NB4 (cell line): ENCODE measurements at regions not wholly inside any gene's neighbourhood (a gene's known extent, or its start where the extent isn't known, plus 50 kb on each side); places are given as distances from the start of the nearest gene placed in this dataset.

ENCODE experiments used
- DNase-seq: peaks from one replicate; pipeline ENCODE4 v3.0.0; 2010; ENCODE audit warnings: low read depth
- H3K4me3 ChIP-seq: one replicate; pipeline ENCODE4 v1.5.1; 2011; ENCODE audit warnings: mild to moderate bottlenecking, low read depth, low read length, moderate library complexity
- MYC ChIP-seq: IDR thresholded peaks from 2 replicates; pipeline ENCODE4 v1.6.1; 2011; ENCODE audit warnings: low read depth, low read length
- POLR2A ChIP-seq: IDR thresholded peaks from 2 replicates; pipeline ENCODE4 v1.6.1; 2011; ENCODE audit warnings: mild to moderate bottlenecking; ENCODE audit not compliant: insufficient read length; ENCODE audit errors: extremely low read depth
- TF ChIP-seq, protein P1 (sequence below): IDR thresholded peaks from one replicate; pipeline ENCODE4 v1.5.1; 2012; ENCODE audit warnings: low read depth, low read length
- TF ChIP-seq, protein P2 (sequence below): IDR thresholded peaks from 2 replicates; pipeline ENCODE4 v1.6.1; 2011; ENCODE audit warnings: low read depth, low read length

DNA sequence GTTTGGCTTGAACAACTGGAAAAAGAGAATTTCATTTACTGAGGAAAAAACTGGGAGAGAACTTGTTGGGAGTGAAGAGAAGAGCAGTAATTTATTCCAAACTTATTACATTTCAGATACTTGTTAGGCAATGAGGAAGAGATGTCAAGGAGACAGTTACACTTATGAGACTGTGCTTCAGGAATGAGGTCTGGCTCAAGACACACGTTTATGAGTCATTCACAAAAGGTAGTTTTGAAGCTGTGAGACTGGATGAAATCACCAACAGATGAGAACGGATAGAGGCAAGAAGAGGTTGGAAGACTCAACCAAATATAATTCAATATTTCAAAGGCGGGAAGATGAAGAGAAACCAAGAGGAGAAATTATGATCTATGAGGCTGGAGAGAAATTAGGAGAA is 70.6 kb upstream of the DEFB112 start:
- no peak overlapping the region for H3K4me3 ChIP-seq
- TF ChIP-seq, protein P1, sequence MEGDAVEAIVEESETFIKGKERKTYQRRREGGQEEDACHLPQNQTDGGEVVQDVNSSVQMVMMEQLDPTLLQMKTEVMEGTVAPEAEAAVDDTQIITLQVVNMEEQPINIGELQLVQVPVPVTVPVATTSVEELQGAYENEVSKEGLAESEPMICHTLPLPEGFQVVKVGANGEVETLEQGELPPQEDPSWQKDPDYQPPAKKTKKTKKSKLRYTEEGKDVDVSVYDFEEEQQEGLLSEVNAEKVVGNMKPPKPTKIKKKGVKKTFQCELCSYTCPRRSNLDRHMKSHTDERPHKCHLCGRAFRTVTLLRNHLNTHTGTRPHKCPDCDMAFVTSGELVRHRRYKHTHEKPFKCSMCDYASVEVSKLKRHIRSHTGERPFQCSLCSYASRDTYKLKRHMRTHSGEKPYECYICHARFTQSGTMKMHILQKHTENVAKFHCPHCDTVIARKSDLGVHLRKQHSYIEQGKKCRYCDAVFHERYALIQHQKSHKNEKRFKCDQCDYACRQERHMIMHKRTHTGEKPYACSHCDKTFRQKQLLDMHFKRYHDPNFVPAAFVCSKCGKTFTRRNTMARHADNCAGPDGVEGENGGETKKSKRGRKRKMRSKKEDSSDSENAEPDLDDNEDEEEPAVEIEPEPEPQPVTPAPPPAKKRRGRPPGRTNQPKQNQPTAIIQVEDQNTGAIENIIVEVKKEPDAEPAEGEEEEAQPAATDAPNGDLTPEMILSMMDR: no peak
- TF ChIP-seq, protein P2, sequence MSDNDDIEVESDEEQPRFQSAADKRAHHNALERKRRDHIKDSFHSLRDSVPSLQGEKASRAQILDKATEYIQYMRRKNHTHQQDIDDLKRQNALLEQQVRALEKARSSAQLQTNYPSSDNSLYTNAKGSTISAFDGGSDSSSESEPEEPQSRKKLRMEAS: no peak
- TF ChIP-seq MYC: no peak
- no peak for TF ChIP-seq POLR2A
- no peak for DNase-seq

DNA sequence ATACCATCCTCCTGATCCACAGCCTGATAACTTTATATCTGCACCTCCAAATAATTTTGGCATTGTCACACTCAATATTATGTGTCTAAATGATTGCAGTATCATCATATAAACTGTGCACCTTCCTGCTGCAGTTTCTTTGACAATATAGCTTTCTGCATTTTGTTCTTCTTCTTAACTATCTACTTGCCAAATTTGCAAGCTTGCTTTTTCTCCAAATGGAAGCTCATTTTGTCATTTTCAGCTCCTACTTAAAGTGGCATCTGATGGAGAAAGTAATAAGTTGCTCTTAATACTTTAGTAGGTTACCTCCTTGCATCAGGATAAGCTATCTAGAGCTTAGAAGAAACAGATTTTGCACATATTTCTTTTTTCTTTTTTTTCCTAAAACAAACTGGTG is 74.0 kb upstream of the DEFB112 start:
- no peak overlapping the region for H3K4me3 ChIP-seq
- no peak for DNase-seq
- TF ChIP-seq, protein P1: no peak

DNA sequence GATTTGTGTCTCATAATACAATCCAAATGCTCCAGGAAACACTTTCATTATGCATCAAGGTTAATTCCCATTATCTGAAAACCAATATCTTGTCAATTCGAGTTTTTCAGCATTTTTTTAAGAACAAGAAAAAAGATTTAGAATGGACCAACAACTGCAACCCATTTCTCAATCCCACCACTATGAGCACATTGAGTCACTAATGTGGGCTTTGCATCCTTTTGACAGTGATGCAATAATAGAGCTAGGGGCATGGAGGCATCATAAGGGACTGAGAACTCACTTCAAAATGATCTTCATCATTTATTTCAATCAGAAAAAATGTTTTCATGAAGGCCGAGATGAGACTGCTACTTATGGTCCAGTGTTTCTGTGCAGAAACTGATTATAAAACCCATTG is 74.8 kb upstream of the DEFB112 start:
- TF ChIP-seq, protein P2: no peak
- no peak for TF ChIP-seq POLR2A
- TF ChIP-seq, protein P1: no peak
- no peak for TF ChIP-seq MYC
- DNase-seq: no peak
- H3K4me3 ChIP-seq: no peak overlapping the region

DNA sequence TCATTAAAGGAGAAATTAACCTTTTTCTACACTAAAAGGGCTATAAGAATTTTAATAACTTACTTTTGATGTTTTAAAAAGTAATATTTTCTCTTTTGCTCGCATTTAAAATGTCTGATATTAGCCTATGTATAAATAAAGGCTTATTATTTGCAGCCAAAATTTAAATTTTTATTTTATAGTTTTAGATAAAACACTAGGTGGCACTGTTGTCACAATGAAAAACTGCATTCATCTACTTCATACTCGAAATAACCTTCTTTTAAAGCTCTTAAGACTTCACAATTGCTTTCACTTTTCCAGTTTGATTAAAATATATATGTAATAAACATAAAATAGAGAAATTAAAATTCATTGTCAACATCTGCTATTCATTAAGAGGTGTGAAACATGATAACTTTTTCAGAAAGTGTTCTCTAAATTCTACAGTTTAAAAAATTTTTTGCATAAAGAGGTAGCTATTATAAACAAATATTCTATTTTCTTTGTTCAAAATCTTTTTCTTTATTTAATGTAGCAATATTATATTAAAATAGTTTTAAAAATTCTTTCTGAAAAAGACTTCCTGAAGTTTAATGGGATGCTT is 78.8 kb upstream of the DEFB112 start:
- DNase-seq: peak; percentile 29
- no peak for TF ChIP-seq POLR2A
- TF ChIP-seq, protein P2: no peak

DNA sequence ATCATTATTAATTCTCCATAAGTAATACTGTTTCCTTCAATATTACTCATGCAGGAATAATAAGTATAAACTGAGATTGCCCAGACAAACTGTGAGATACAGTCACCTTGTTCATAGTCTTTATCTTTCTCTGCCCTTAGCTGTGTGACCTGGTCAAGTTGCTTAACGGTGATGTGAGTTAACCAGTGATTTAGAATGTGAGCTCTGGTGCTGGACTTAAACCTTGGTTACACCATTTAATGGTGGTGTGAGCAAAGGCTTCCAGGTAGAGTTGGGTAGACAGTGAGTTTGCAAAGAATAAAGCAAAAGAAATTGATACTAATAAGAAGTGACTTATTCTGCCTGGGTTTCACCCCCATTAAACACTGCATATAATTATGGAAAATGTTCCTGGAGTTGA is 86.2 kb upstream of the DEFB112 start:
- no peak for TF ChIP-seq MYC
- TF ChIP-seq, protein P1: no peak
- TF ChIP-seq, protein P2: no peak
- TF ChIP-seq POLR2A: no peak
- DNase-seq: no peak

More for the DNA sequence above, 78.8 kb upstream of the DEFB112 start:
- no peak overlapping the region for H3K4me3 ChIP-seq

DNA sequence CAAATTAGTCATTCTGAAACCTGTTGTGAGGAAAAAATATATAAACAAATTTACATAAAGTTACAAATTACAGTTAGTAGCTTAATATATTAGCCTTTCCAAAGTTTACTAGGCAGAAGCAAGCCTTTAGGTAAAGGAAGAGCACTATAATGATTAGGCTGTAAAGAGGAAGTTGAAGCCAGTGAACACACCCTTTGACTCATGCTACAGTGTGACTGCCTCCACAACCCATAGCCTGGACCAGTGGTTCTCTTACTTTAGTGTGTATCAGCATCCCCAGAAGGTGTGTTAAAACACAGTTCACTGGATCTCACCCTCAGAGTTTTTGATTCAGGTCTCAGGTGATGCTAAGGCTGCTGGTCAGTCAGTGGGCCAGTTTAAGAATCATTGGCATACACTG is 91.4 kb upstream of the DEFB112 start:
- TF ChIP-seq, protein P2: no peak
- TF ChIP-seq MYC: no peak
- TF ChIP-seq, protein P1: no peak
- peak; percentile 13 for DNase-seq
- H3K4me3 ChIP-seq: no peak overlapping the region

More for the DNA sequence above, 86.2 kb upstream of the DEFB112 start:
- no peak overlapping the region for H3K4me3 ChIP-seq
